Glomerular endothelial cell (primary cell): ENCODE measurements at regions not wholly inside any gene's neighbourhood (a gene's known extent, or its start where the extent isn't known, plus 50 kb on each side); places are given as distances from the start of the nearest gene placed in this dataset.

Experiments used
- DNase-seq: peaks from one replicate; pipeline ENCODE4 v3.0.0-alpha.2; 2011; ENCODE audit warnings: low read depth, low spot score; ENCODE audit errors: extremely low read depth

DNA sequence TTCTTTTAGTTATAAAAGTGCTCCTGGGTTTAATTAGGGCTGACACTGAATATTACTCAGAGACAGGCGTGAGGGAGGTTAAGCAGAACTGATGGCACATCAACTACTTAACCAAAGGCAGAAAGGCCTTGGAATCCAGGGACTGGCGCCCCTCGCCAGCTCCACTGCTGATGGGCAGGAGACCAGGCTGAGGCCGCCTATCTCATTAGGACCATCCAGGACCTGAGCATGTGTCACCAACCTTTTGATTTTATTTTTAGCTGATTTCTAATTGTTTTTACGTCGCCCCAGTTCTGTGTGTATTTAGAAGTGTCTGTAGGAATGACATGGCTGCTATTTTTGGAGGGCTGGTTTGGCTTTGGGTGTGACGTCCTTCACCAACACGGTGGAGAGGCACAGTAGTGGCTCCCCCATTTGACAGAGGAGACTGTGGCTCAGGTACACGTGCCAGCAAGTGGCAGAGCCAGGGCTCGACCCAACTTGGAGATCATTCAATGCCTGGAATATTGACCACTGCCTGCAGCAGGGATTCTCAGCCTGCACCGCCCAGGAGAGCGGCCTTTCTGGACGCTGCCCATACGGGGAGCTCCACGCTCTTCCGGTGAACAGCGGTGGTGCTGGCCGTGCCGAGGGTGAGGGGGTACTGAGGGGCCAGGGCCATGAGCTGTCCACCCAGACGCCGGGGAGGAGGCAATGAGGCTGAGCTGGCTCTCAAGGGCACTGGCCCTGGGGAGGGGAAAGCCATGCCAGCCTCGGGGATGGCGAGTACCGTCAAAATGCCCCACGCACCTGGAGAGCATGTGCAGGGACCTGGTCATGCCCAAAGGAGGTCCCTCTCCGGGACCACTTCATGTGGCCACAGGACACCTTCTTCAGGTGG lies 205.7 kb downstream of the ASB1 start:
- DNase-seq: no peak

DNA sequence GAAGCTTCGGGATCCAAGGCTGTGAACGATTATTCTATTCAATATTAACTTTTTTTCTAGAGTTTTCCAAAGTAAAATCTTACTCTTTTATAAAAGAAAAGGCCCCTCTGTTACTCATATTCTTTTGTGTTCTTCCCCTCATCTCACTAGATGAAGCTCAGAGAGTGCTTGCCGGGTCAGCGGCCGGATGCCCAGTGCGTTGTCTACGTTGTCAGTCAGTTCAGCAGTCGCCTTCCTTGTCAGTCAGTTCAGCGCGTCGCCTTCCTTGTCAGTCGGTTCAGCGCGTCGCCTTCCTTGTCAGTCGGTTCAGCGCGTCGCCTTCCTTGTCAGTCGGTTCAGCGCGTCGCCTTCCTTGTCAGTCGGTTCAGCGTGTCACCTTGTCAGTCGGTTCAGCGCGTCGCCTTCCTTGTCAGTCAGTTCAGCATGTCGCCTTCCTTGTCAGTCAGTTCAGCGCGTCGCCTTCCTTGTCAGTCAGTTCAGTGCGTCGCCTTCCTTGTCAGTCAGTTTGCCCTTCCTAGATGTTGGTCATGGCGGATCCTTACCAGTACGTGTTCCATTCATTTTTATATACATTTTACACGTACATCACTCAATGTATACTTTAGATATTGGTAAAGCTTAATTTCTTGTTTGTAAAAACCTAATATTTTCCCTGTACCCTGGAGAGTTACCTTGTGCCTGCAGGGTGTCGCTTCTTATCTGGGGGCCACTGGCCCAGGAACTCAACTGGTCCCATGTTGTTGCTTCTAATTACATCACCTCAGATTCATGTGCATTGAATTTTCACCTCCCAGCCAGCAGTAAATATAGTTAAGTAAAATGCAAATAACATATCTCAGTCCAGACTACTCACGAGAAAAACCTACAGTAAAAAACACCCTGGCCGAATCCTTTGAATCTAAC lies 206.9 kb downstream of the ASB1 start:
- no peak for DNase-seq

DNA sequence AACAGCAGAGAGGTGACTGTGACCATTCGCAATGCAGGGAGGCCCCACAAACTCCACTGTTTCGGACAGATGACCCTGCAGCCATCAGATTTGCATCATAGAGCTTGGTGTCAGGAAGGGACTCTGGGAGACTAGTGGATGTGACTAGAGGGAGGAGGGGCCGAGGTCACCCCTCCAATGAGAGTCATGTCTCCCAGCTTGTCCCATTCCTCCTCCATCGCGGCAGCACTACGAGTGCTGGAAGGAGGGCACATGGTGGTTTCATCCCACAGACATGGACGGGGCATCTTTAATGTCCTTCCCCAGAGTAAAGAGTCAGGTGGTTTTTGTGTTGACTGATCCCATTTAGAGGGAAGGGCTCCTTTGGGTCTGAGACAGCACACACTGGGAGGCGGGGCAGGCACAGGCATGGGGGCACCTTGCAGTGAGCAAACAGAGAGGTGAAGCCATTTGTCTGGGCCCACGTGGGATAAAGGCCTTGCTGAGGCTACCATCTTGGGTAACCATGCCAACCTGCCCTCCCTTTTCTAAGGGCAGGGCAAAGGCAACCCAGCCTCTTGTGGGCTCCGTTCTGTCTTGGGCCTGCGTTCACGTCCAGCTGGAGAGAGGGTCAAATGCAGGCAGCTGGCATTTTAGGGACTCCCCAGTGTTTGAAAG lies 208.1 kb downstream of the ASB1 start:
- DNase-seq: no peak

DNA sequence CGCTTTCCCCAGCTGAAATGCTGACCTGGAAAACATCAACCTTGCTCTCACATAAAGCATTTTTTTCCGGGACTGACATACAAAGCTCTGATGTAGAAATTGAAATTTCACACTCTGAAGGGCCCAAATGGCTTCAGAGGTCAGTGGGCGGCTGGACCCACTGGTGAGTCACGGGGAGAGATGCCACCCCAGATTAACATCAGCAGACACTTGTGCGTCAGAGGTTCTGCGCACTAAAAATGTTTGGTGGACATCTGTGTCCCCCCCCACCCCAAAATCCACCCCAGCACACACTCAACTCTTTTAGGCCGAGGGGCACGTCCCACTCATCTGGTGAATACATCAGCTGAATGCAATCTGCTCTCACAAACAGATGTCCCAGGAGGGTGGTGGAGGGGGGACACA lies 208.9 kb downstream of the ASB1 start:
- no peak for DNase-seq

DNA sequence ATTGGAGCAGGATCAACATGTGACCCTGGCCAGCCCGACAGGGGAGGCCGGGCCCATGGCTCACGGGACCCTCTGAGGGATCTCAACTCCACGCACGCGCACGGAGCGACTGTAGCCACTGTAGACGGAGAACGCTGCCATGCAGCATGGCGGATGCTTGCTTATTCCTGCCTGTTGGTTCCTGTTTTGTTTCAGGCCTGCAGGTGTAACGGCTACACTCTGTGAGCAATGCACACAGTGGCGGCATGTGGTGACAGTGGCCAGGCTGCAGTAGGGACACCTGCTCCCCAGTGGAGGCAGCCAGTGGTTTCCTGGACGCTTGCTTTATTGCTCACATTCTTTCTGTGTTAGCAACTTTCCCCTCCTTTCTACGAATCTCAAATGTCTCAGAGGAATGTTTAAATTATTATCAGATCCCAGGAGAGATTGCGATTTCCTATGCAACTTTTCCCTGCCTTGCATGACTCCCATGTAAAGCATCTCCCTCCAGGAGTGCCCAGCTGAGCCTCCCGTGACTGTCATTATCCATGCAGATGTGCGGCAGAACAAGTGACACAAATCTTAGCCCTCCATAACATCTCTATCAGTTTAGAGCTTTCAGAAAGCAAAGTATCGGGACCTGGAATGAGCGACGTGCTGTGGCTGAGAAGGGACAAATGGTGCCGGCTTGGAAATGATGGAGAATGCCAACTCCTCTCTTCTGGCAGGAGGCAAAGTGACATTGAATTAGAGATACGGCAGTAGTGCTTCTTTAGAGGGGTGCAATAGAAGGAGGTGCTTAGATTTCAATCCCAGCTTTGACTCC lies 209.7 kb downstream of the ASB1 start:
- DNase-seq: no peak

DNA sequence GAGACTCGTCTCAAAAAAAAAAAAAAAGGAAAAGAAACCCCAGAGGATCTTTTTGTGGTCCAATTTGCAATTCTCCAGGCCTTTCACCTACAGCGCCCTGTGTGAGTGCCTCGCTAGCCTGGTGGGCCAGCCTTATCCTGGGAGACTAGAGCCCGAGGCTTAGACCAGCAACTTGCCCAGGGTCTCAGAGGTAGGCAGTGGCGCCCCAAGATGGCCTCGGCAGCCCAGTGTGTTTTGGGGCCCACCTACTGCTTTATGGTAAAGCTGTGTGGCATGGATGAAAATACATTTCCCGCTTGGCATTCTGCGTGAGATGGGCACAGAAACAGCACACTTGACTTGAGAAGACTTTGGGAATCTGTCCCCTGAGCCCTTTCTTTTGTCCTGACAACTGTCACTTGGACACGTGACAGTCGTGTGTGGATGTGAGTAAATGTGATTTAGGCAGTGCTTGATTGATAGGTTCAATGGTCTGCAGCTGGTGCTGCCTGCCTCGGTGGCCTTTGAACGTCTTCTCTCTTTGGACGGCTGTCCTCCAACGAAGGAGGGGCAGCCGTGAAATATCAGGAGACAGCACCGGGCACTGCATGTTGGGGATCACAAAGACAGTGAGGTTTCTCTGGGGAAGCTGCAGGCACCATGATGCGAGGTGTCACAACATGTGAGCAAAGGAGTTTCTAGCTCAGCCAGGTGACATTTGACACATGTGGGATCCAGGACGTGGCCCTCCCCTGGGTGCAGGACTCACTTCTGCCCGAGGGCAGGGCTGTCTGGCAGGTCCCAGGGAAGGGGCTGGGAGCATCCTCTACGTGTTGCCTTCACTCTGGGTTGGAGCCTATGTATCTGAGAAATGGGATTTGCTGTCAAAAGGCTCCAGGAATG lies 209.5 kb upstream of the TWIST2 start:
- no peak for DNase-seq

DNA sequence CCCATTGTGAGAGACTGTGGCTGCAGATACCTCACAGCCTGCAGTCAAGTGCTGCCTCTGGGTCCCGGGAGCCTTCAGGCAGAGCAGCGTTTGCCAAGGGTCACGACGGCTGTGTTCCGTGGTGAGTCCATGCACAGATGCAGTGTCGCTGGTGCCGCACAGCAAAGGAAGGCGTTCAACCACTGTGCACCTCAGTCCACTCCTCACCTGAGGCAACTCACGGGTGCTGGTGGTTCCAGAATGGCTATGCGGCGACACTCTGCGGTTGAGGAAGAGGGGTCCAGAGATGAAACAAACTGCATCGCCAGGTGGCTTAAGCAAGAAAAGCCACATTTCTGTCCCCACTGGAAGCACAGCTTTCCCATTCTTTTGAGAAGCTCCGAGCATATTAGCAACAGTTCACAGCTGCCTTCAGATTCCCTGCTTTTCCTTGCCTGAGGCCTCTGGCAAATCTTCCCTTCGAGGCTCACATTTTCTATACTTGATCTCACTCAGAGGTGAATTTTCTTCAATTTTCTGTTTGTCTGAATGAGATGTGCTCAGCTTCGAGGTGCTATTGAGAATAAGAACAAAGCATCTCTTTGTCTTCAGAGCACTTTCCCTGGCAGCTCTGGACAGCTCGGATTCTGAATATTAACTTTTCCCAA lies 208.8 kb upstream of the TWIST2 start:
- DNase-seq: no peak

DNA sequence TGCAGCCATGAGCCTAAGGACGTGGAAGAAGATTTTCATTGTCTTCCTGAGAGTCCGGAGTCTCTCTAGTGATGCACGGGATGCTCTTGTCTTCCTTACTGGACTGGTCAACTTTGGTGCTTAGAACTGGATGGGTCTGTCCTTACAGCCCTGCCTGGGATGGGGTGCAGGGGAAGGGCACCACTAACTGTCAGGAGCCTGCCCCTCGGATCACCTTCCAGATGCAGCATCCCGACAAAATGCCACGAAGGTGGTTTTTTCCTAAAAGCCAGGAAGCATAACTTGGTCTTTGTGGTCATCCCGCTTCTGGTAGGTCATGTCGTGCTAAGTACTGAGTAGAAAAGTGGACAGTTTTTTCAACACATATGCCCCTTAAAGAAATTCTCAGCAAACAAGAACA lies 207.4 kb upstream of the TWIST2 start:
- DNase-seq: no peak

DNA sequence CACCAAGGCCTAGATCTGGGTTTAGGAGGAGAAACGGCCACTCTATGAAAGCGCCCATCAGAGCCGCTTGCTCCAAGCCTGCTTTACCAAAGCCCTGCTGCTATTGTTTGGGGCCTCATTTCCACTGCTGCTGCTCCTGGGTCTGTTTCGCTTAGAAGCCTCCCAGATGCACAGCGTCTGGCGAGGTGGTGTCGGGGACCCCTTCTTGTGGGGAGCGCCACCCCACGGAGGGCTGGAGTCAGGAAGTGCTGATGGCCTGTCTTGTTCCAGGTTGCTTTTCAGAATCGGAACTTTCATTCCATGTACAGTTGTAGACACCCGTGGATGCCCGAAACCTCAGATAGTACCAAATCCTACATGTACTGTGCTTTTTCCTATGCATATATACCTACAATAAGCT lies 204.9 kb upstream of the TWIST2 start:
- no peak for DNase-seq

DNA sequence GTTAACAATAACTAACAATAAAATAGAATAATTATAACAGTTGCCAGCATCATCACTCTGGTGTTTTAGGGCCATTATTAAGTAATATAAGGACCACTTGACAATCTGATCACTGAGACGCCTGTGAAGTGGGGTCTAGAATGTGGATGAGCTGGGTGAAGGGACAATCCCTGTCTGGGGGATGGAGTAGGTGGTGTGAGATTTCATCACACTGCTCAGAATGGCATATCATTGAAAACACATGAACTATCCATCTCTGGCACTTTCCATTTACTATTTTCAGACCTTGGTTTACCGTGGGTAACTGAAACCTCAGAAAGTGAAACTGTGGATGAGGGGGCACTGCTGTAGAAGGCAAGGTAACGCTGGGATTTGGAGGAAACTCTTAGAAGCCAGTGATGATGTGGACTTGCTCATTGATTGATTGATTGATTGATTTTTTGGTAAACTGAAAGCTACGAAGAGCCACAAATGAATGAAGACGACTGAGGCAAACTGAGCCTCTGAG lies 204.4 kb upstream of the TWIST2 start:
- DNase-seq: no peak

DNA sequence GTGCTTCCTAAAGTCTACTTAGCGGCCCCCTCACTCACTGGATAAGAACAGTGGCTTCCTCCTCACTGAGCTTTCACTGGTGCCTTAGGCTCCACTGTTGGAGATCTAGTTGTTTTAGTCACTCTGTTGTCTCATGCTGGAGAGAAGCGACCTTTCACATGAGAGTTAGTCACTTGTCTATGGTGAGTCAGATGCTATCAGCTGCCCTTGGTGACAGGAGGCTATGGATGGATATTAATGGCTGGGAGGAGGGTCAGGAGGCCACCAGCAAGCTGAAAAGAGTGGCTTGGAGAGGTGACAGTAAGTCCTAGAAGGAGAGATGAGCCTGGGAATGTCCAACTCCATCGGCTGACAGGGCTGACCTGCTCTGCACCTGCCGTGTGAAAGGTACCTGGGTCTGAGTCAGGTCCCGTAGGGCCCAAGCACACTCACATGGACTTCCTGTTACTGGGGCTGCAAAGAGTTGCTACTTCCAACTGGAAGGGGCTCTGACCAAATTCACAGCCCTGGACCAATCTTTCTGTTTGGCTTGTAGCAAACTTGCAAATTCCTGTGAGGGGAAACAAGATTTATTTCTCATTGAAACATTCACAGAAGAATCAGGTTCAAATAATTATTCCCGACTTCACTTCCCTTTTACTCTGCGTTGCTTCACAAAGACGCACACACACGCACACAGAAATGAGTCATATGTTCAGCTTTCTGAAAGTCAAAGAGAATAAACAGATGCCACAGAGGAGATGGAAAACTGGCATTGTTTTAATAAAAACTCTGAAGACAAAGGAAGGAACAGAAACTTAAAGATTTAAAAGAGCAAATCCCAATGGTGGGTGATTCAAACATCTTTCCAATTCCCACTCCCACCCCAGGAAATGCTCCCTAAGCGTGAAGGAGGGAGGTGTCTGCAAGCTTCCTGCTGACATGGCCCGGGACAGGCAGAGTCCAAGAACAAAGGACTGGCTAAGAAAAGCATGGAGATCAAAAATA lies 203.5 kb upstream of the TWIST2 start:
- DNase-seq: peak; percentile 54

DNA sequence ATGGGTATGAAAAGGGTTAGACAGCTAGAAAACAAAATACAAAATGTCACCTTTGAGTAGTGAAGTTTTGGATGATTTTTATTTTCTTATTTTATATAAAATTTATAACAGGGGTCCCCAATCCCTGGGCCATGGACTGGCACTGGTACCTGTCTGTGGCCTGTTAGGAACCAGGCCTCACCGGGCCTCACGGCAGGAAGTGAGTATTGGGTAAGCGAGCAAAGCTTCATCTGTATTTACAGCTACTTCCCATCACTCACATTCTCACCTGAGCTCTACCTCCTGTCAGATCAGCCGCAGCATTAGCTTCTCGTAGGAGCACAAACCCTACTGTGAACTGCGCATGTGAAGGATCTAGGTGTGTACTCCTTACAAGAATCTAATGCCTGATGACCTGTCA lies 202.8 kb upstream of the TWIST2 start:
- no peak for DNase-seq

DNA sequence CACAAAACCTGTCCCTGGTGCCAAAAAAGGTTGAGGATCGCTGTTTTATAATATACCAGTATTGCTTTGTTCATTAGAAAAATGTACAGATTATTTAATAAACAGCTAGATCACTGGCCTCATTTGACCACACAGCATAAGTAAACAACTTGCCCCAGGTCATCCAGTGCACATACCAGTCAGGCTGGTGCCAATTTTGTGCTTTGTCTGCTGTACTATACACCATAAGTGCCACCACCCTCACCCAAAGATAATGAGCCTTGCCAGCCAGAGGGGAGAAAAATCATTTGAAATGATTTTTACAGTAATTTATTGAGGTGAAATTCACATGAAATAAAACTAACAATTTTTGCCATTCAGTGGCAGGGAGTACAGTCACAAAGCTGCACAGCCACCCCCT lies 202.2 kb upstream of the TWIST2 start:
- no peak for DNase-seq

DNA sequence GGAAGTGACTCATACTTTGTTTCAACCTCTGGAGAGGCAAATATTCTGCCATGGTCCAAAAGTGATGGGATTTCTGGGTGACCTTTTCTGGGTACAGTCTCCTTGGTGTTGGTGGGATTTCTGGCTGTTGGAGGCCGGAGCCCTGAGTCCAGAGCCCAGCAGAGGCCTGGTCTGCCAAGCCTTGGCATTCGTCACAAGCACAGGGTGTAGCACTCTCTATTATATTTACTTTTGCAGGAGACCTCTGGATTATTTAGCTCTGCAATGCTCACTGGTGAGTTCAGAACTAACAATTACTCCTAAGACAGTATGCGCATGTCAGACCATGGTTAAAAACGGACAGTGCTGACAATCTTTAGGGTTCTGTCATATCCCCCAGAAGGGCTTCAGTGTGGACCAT lies 201.6 kb upstream of the TWIST2 start:
- DNase-seq: no peak

DNA sequence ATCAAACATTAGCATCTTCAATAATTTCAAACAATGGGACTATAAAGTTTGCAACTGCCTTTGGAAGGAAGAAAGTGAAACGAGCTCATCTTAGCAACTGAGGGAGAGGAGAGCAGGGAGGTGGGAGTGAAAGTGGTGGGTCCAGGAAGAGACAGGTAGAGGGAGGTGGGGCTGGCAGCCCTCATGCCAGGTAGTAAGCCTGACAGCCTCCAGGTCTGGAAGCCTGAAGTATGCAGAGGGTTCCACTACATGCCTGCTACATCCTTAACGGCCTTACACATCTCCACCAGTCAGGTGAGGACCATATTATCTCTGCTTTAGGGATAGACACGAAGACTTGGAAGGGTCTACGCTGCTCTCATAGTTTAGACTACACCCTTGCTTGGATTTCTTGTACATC lies 201.1 kb upstream of the TWIST2 start:
- DNase-seq: no peak

DNA sequence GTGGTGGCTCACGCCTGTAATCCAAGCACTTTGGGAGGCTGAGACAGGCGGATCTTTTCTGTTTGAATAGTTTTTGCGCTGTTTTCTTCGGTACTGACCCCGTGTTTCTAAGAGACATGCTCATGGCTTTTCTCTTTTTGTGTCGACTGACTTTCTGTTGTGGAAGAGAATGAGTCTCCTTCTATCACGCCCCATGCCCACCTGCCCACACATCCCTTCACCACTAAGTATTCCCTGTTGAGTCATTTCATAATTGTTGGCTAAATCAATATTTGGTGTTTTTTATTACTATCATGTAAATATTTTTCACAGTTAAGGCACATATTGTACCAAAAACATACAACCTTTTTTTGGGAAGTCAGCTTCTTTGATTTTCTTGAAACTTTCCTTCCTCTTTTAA lies 198.8 kb upstream of the TWIST2 start:
- no peak for DNase-seq

DNA sequence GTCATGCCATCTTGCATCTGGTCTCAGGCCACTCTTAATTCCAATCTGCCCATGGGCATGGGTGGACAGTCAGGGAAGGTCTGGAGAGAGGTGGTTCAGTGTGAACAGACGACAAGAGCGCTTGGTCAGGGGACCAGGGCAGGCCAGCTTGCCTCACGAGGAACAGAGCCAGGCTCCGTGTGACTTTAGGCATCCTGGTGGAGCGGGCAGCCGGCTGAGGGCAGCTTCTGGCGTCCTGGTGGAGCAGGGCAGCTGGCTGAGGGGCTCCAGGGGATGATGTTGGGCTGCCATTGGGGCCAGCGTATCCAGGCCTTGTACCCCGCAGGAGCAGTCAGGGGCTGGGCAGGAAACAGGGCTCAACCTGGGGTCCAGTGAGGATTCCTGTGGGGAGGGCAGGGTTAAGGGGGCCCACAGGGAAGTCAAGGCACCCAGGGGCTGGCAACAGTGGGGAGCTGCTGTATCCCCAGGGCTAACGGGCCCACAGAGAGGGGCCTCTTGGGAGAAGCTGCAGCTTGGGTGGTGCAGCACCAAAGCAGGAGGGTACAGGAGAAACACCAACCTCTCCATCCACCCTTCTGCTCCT lies 197.9 kb upstream of the TWIST2 start:
- no peak for DNase-seq
